GM21619 (cell line): ENCODE measurements at regions not wholly inside any gene's neighbourhood (a gene's known extent, or its start where the extent isn't known, plus 50 kb on each side); places are given as distances from the start of the nearest gene placed in this dataset.

Experiments
- ATAC-seq: cut with Tn5 transposase; IDR thresholded peaks from one replicate; pipeline ENCODE4 v1.9.1; 2021; ENCODE audit not compliant: unreplicated experiment

- ATAC-seq, result no peak
Observed at GRCh38 chr16:73237601-73238000, 189.7 kb upstream of the ZFHX3 start.

GRCh38 chr16:73234496-73234895 lies 186.6 kb upstream of the ZFHX3 start:
- no peak for ATAC-seq

GRCh38 chr16:73233846-73234424 lies 186.0 kb upstream of the ZFHX3 start:
- no peak for ATAC-seq

GRCh38 chr16:73233329-73233765 lies 185.4 kb upstream of the ZFHX3 start:
- no peak for ATAC-seq

- no peak for ATAC-seq
Observed at GRCh38 chr16:73232555-73233328, 184.8 kb upstream of the ZFHX3 start.

GRCh38 chr16:73231944-73232554 lies 184.1 kb upstream of the ZFHX3 start:
- no peak for ATAC-seq

GRCh38 chr16:73231379-73231778 lies 183.5 kb upstream of the ZFHX3 start:
- ATAC-seq, result no peak

- ATAC-seq, result no peak
Observed at GRCh38 chr16:73230651-73231050, 182.7 kb upstream of the ZFHX3 start.

- no peak for ATAC-seq
Observed at GRCh38 chr16:73228649-73229048, 180.7 kb upstream of the ZFHX3 start.

GRCh38 chr16:73226675-73227074 lies 178.7 kb upstream of the ZFHX3 start:
- ATAC-seq, result no peak

GRCh38 chr16:73225983-73226382 lies 178.1 kb upstream of the ZFHX3 start:
- no peak for ATAC-seq

- no peak for ATAC-seq
Observed at GRCh38 chr16:73220836-73221235, 172.9 kb upstream of the ZFHX3 start.

GRCh38 chr16:73219176-73219575 lies 171.2 kb upstream of the ZFHX3 start:
- ATAC-seq, result no peak

- ATAC-seq, result no peak
Observed at GRCh38 chr16:73217654-73218053, 169.7 kb upstream of the ZFHX3 start.

GRCh38 chr16:73216932-73217331 lies 169.0 kb upstream of the ZFHX3 start:
- ATAC-seq, result no peak

- no peak for ATAC-seq
Observed at GRCh38 chr16:73215678-73216377, 167.9 kb upstream of the ZFHX3 start.

GRCh38 chr16:73214825-73215677 lies 167.1 kb upstream of the ZFHX3 start:
- no peak for ATAC-seq

- ATAC-seq, result no peak
Observed at GRCh38 chr16:73213732-73214455, 166.0 kb upstream of the ZFHX3 start.

- ATAC-seq, result no peak
Observed at GRCh38 chr16:73212431-73212830, 164.5 kb upstream of the ZFHX3 start.

- no peak for ATAC-seq
Observed at GRCh38 chr16:73210686-73211085, 162.8 kb upstream of the ZFHX3 start.
